PC-3 (cell line): ENCODE measurements at regions not wholly inside any gene's neighbourhood (a gene's known extent, or its start where the extent isn't known, plus 50 kb on each side); places are given as distances from the start of the nearest gene placed in this dataset.
"Not testable (repeated sequence)": the region's sequence is repeated elsewhere in the genome, so short reads cannot be mapped to it uniquely, and the experiment has no call there.

Experiments used
- ATAC-seq: fragments of 200-7000 bp; cut with Tn5 transposase; 2 replicates; pipeline ENCODE4 v1.9.1; 2020; ENCODE audit warnings: mild to moderate bottlenecking, moderate library complexity
- BruUV-seq: library from RNA; stranded (reverse); fragments of 400-500 nt; replicated peaks from 2 replicates; lab custom pipeline; 2021; lab: Mats Ljungman, UMichigan
- CTCF ChIA-PET: fragments of 300-600 bp; sonication (Branson Sonifier 250); formaldehyde crosslinking; loops from one replicate; lab custom pipeline; 2022; ENCODE audit warnings: antibody characterized with exemption; lab: Charles Lee
- POLR2A ChIA-PET: fragments of 300-600 bp; sonication (Branson Sonifier 250); formaldehyde crosslinking; loops from one replicate; lab custom pipeline; 2022; ENCODE audit warnings: antibody characterized with exemption; ENCODE audit not compliant: unreplicated experiment; lab: Charles Lee
- DNase-seq: peaks from one replicate; pipeline ENCODE4 v3.0.0-alpha.2; 2015
- H2AFZ ChIP-seq: fragments of 300-600 bp; sonication (generic); 2 replicates; pipeline ENCODE4 v1.6.0; 2016; ENCODE audit warnings: antibody characterized with exemption, low read length
- H3F3A ChIP-seq: fragments of 300-600 bp; sonication (generic); one replicate; pipeline ENCODE4 v1.6.0; 2017; ENCODE audit warnings: antibody characterized with exemption, low read length, control low read depth, mild to moderate bottlenecking; ENCODE audit not compliant: unreplicated experiment
- H3K27ac ChIP-seq: fragments of 300-600 bp; sonication (generic); 2 replicates; pipeline ENCODE4 v1.5.1; 2016; ENCODE audit warnings: mild to moderate bottlenecking, low read length
- H3K27me3 ChIP-seq: fragments of 300-600 bp; sonication (generic); 2 replicates; pipeline ENCODE4 v1.6.1; 2016; ENCODE audit warnings: low read length, mixed read lengths
- H3K36me3 ChIP-seq: fragments of 300-600 bp; sonication (generic); 2 replicates; pipeline ENCODE4 v1.6.1; 2016; ENCODE audit warnings: low read depth, mixed run types, low read length, mixed read lengths
- H3K4me1 ChIP-seq: fragments of 300-600 bp; sonication (generic); 2 replicates; pipeline ENCODE4 v1.5.1; 2016; ENCODE audit warnings: low read length; ENCODE audit not compliant: insufficient read depth
- H3K4me2 ChIP-seq: fragments of 300-600 bp; sonication (generic); 2 replicates; pipeline ENCODE4 v1.6.0; 2016; ENCODE audit warnings: low read length
- H3K4me3 ChIP-seq: fragments of 300-600 bp; sonication (generic); 2 replicates; pipeline ENCODE4 v1.5.1; 2016; ENCODE audit warnings: mild to moderate bottlenecking, low read length, mixed read lengths
- H3K79me2 ChIP-seq: fragments of 300-600 bp; sonication (generic); 2 replicates; pipeline ENCODE4 v1.6.1; 2017; ENCODE audit warnings: low read length, mixed read lengths
- H3K9ac ChIP-seq: fragments of 300-600 bp; sonication (generic); 2 replicates; pipeline ENCODE4 v1.6.0; 2016; ENCODE audit warnings: mild to moderate bottlenecking, low read length
- H3K9me2 ChIP-seq: fragments of 300-600 bp; sonication (generic); replicated peaks from 2 replicates; pipeline ENCODE4 v1.6.1; 2016; ENCODE audit warnings: mixed run types, low read length, mixed read lengths
- H3K9me3 ChIP-seq: fragments of 300-600 bp; sonication (generic); 2 replicates; pipeline ENCODE4 v1.6.1; 2016; ENCODE audit warnings: low read length, mixed read lengths
- H4K20me1 ChIP-seq: fragments of 300-600 bp; sonication (generic); 2 replicates; pipeline ENCODE4 v1.6.1; 2016; ENCODE audit warnings: low read length, mixed read lengths
- CTCF ChIP-seq: fragments of 300-600 bp; sonication (generic); conservative IDR thresholded peaks from 2 replicates; pipeline ENCODE4 v1.5.1; 2017; ENCODE audit warnings: antibody characterized with exemption, low read depth, mild to moderate bottlenecking, low read length
- EZH2 ChIP-seq: fragments of 300-600 bp; sonication (generic); IDR thresholded peaks from one replicate; pipeline ENCODE4 v1.6.1; 2017; ENCODE audit warnings: antibody characterized with exemption, mild to moderate bottlenecking, low read length; ENCODE audit not compliant: unreplicated experiment
- EZH2phosphoT487 ChIP-seq: fragments of 300-600 bp; sonication (generic); IDR thresholded peaks from 2 replicates; pipeline ENCODE4 v1.6.1; 2018; ENCODE audit warnings: mild to moderate bottlenecking, antibody characterized with exemption, low read length, borderline replicate concordance
- intact Hi-C: fragments of 100-400 bp; cut with micrococcal nuclease; formaldehyde crosslinking; loops from 2 replicates; pipeline ENCODE4 v1.9.0; 2023

GRCh38 chr6:169918239-169918953 is 167.0 kb downstream of the ERMARD start:
- no peaks in the 10 kb centered on the region for H3K27me3 ChIP-seq
- ATAC-seq (no peak), DNase-seq (no peak)
- no peak overlapping the region for H3K4me2 ChIP-seq
- H3K9ac ChIP-seq, result no peak overlapping the region
- no peaks in the 10 kb centered on the region for H3K79me2 ChIP-seq
- no peak overlapping the region for H3K27ac ChIP-seq
- no peaks in the 10 kb centered on the region for H3K4me1 ChIP-seq
- no peaks in the 10 kb centered on the region for H3K9me3 ChIP-seq
- no peak for TF ChIP-seq EZH2phosphoT487
- no peak for TF ChIP-seq EZH2
- TF ChIP-seq CTCF, result no peak
- H3K4me3 ChIP-seq, result no peak overlapping the region
- H3K9me2 ChIP-seq, result no peaks in the 10 kb centered on the region
- CTCF ChIA-PET, result no interaction called here
- POLR2A ChIA-PET, result no interaction called here
- H2AFZ ChIP-seq, result no peak overlapping the region
- no TSS peak for BruUV-seq
- no peaks in the 10 kb centered on the region for H4K20me1 ChIP-seq
- H3F3A ChIP-seq, result no peaks in the 10 kb centered on the region
- H3K36me3 ChIP-seq, result no peaks in the 10 kb centered on the region
- intact Hi-C loops, result no loop called here

GRCh38 chr6:169917153-169917552 is 165.7 kb downstream of the ERMARD start:
- Histone ChIP-seq H3K4me2 (no peak overlapping the region), H3F3A (no peaks in the 10 kb centered on the region), H3K9me3 (no peaks in the 10 kb centered on the region), H3K27ac (no peak overlapping the region), H3K9ac (no peak overlapping the region), H3K4me1 (no peaks in the 10 kb centered on the region), H3K9me2 (no peaks in the 10 kb centered on the region), H3K4me3 (no peak overlapping the region), H2AFZ (no peak overlapping the region), H4K20me1 (no peaks in the 10 kb centered on the region), H3K27me3 (no peaks in the 10 kb centered on the region), H3K79me2 (no peaks in the 10 kb centered on the region), H3K36me3 (no peaks in the 10 kb centered on the region)
- no TSS peak for BruUV-seq
- ChIA-PET POLR2A (no interaction called here), CTCF (no interaction called here)
- intact Hi-C loops, result no loop called here
- DNase-seq (no peak), ATAC-seq (no peak)
- no peak for TF ChIP-seq EZH2phosphoT487

GRCh38 chr6:169915769-169916550 is 164.5 kb downstream of the ERMARD start:
- Histone ChIP-seq H3K27ac (no peak overlapping the region), H3K4me3 (no peak overlapping the region), H3K9me2 (no peaks in the 10 kb centered on the region), H3K4me1 (no peaks in the 10 kb centered on the region), H2AFZ (no peak overlapping the region), H4K20me1 (no peaks in the 10 kb centered on the region), H3F3A (no peaks in the 10 kb centered on the region), H3K9ac (no peak overlapping the region), H3K27me3 (no peaks in the 10 kb centered on the region), H3K79me2 (no peaks in the 10 kb centered on the region), H3K4me2 (no peak overlapping the region), H3K9me3 (no peaks in the 10 kb centered on the region), H3K36me3 (no peaks in the 10 kb centered on the region)
- TF ChIP-seq EZH2, result no peak
- TF ChIP-seq EZH2phosphoT487, result no peak
- no peak for TF ChIP-seq CTCF
- CTCF ChIA-PET, result no interaction called here
- no TSS peak for BruUV-seq
- POLR2A ChIA-PET, result no interaction called here
- DNase-seq, result no peak
- intact Hi-C loops, result no loop called here
- ATAC-seq, result no peak

GRCh38 chr6:169913745-169914144 is 162.3 kb downstream of the ERMARD start:
- ATAC-seq, CTCF ChIA-PET, H3F3A ChIP-seq, H2AFZ ChIP-seq, H3K4me2 ChIP-seq, H3K36me3 ChIP-seq, H3K4me3 ChIP-seq, H4K20me1 ChIP-seq, H3K27ac ChIP-seq, BruUV-seq, H3K9me3 ChIP-seq, H3K9me2 ChIP-seq, H3K27me3 ChIP-seq, DNase-seq, POLR2A ChIA-PET, H3K4me1 ChIP-seq, intact Hi-C loops, H3K9ac ChIP-seq, H3K79me2 ChIP-seq: not testable (repeated sequence)
